ENCODE measurements at regions not wholly inside any gene's neighbourhood (a gene's known extent, or its start where the extent isn't known, plus 50 kb on each side); places are given as distances from the start of the nearest gene placed in this dataset.

DNA sequence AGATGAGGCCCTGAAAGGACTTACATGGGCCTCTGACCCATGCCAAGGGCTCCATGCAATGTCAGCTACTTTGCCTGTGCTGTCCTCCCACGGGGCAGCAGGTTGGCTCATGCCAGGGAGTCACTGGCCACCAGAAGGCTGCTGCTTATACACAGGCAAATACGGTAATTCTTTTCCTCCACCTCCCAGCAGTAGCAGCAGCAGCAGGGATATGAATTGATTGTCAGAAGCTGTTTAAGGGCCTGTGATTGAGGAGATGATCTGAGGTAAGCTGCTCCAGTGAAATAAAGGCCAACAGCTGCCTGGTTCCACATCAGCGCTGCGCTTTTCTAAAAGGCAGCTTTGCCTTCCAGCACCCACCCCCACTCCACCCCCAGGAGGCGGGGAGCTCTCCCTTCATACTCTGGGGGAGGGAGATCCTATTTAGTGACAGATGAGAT, 250.5 kb downstream of the SHQ1 start:
- Mint-ChIP-seq H3K27me3 (ENCODE audit: insufficient read depth, unreplicated experiment) (peaks cover 26% of the 10 kb centered on the region), H3K4me3 (ENCODE audit: unreplicated experiment) (no peak overlapping the region), H3K36me3 (ENCODE audit: insufficient read depth, unreplicated experiment) (no peaks in the 10 kb centered on the region), H3K9me3 (ENCODE audit: unreplicated experiment) (no peaks in the 10 kb centered on the region), H3K4me1 (ENCODE audit: insufficient read depth, unreplicated experiment) (peaks cover 19% of the 10 kb centered on the region), H3K27ac (ENCODE audit: low read depth, unreplicated experiment) (no peak overlapping the region)
- BruUV-seq (replicated peaks) = no TSS peak
- TF ChIP-seq, protein P1, sequence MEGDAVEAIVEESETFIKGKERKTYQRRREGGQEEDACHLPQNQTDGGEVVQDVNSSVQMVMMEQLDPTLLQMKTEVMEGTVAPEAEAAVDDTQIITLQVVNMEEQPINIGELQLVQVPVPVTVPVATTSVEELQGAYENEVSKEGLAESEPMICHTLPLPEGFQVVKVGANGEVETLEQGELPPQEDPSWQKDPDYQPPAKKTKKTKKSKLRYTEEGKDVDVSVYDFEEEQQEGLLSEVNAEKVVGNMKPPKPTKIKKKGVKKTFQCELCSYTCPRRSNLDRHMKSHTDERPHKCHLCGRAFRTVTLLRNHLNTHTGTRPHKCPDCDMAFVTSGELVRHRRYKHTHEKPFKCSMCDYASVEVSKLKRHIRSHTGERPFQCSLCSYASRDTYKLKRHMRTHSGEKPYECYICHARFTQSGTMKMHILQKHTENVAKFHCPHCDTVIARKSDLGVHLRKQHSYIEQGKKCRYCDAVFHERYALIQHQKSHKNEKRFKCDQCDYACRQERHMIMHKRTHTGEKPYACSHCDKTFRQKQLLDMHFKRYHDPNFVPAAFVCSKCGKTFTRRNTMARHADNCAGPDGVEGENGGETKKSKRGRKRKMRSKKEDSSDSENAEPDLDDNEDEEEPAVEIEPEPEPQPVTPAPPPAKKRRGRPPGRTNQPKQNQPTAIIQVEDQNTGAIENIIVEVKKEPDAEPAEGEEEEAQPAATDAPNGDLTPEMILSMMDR (IDR thresholded peaks at IDR 0.05; ENCODE audit: unreplicated experiment) = no peak
- peak; percentile 19 for DNase-seq (ENCODE audit: unreplicated experiment)
- CTCF ChIA-PET = no interaction called here
- POLR2A ChIA-PET = no interaction called here
- intact Hi-C loops (cut with micrococcal nuclease) = no loop called here

DNA sequence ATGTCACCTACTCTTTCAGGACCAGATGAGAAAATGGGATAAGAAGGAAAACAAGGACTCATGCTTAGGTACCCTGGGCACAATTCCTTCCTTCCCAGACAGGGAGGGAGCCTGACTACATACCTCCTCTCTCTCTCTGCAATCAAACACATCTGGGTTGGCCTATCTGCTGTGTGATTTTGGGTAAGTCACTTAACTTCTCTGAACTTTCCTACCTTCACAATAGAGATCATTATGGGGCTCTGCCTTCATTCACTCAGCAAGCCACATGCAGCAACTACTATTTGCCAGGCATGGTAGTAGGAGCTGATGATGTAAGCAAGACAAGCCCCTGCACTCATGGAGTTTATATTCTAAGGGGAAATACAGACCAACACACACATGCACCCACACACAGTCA, 251.2 kb downstream of the SHQ1 start:
- H3K27ac Mint-ChIP-seq (ENCODE audit: low read depth, unreplicated experiment) = no peak overlapping the region
- peaks cover 26% of the 10 kb centered on the region for H3K27me3 Mint-ChIP-seq (ENCODE audit: insufficient read depth, unreplicated experiment)
- intact Hi-C loops (cut with micrococcal nuclease) = no loop called here
- H3K9me3 Mint-ChIP-seq (ENCODE audit: unreplicated experiment) = no peaks in the 10 kb centered on the region
- peaks cover 25% of the 10 kb centered on the region for H3K4me1 Mint-ChIP-seq (ENCODE audit: insufficient read depth, unreplicated experiment)
- ChIA-PET POLR2A (interaction anchor here (0.6 kb wide), 1 partner anchor 146 kb away, joined by 3 read pairs; no protein-coding TSS in a partner anchor), CTCF (interaction anchor here (0.5 to 1.1 kb wide), 2 partner anchors 127 to 442 kb away, joined by 3 to 6 read pairs; no protein-coding TSS in a partner anchor)
- DNase-seq (ENCODE audit: unreplicated experiment) = no peak
- H3K36me3 Mint-ChIP-seq (ENCODE audit: insufficient read depth, unreplicated experiment) = no peaks in the 10 kb centered on the region
- no TSS peak for BruUV-seq (replicated peaks)
- TF ChIP-seq, protein P1 (IDR thresholded peaks at IDR 0.05; ENCODE audit: unreplicated experiment) = no peak
- H3K4me3 Mint-ChIP-seq (ENCODE audit: unreplicated experiment) = no peak overlapping the region

DNA sequence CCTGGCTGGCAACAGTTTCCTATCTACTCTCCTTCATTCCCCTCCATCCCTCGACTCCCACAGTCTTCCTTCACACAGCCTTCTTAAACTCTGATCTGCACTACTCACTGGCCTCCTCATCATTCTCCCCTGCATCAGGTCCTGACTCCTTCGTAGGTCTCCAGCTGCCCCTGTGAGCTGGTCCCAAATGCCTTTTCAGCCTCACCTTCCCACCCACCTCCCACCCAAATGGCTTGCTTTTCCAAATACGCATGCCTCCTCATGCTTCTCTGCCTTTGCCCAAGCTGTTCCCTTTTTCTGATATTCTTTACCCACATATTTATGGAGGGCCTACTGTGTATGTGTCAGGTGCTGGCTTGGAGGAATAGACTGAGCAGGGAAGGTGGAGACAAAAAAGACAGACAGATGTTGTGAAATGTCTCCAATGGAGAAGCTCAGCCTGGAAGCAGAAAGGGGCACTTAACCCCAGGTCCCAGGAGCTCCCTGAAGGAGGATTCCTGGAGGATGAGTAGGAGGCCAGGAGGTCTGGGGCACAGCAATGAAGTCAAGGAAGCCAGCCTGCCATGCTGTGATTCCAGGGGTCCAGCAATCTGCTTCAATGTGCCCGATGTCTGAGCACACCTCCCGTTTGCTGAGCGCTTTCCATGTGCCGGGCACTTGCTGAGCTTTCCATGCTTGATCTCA, 252.2 kb downstream of the SHQ1 start:
- intact Hi-C loops (cut with micrococcal nuclease) = no loop called here
- no TSS peak for BruUV-seq (replicated peaks)
- Mint-ChIP-seq H3K36me3 (ENCODE audit: insufficient read depth, unreplicated experiment) (no peaks in the 10 kb centered on the region), H3K27me3 (ENCODE audit: insufficient read depth, unreplicated experiment) (peaks cover 26% of the 10 kb centered on the region), H3K9me3 (ENCODE audit: unreplicated experiment) (no peaks in the 10 kb centered on the region), H3K27ac (ENCODE audit: low read depth, unreplicated experiment) (no peak overlapping the region), H3K4me3 (ENCODE audit: unreplicated experiment) (no peak overlapping the region), H3K4me1 (ENCODE audit: insufficient read depth, unreplicated experiment) (peaks cover 34% of the 10 kb centered on the region)
- peak; percentile 24 for DNase-seq (ENCODE audit: unreplicated experiment)
- POLR2A ChIA-PET = no interaction called here
- CTCF ChIA-PET = no interaction called here
- TF ChIP-seq, protein P1 (IDR thresholded peaks at IDR 0.05; ENCODE audit: unreplicated experiment) = no peak

DNA sequence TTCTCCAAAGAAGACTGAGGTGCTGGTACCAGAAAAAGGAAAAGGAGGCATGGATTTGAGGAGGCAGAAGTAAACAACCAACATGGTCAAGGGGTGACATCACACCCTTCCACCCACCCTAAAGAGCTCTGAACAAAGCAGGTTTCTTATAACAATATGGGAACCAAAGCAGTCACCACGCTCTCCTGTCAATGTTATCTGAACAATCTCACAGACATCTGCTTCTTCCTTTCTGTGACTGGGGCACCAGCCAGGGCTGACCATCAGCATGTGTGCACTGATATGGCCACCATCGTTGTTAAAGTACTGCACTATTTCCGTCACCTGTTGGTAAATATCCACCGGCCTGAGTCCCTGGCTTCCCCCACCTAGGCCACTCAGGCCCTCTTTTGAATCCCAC, 252.9 kb downstream of the SHQ1 start:
- BruUV-seq (replicated peaks) = no TSS peak
- intact Hi-C loops (cut with micrococcal nuclease) = no loop called here
- Mint-ChIP-seq H3K9me3 (ENCODE audit: unreplicated experiment) (no peaks in the 10 kb centered on the region), H3K36me3 (ENCODE audit: insufficient read depth, unreplicated experiment) (no peaks in the 10 kb centered on the region), H3K4me3 (ENCODE audit: unreplicated experiment) (no peak overlapping the region), H3K27me3 (ENCODE audit: insufficient read depth, unreplicated experiment) (peaks cover 21% of the 10 kb centered on the region), H3K27ac (ENCODE audit: low read depth, unreplicated experiment) (no peak overlapping the region), H3K4me1 (ENCODE audit: insufficient read depth, unreplicated experiment) (peaks cover 34% of the 10 kb centered on the region)
- CTCF ChIA-PET = interaction anchor here (0.7 kb wide), 1 partner anchor 100 kb away, joined by 3 read pairs; no protein-coding TSS in a partner anchor
- TF ChIP-seq, protein P1 (IDR thresholded peaks at IDR 0.05; ENCODE audit: unreplicated experiment) = no peak
- POLR2A ChIA-PET = no interaction called here
- no peak for DNase-seq (ENCODE audit: unreplicated experiment)

Measured in MCF 10A (cell line).